Activated CD8-positive, alpha-beta T cell treated with anti-CD3 and anti-CD28 coated beads, Interleukin-2, amount 10 ng/mL, durations not matched to agents 7 days and 5 days (primary cell): ENCODE measurements at regions not wholly inside any gene's neighbourhood (a gene's known extent, or its start where the extent isn't known, plus 50 kb on each side); places are given as distances from the start of the nearest gene placed in this dataset.
A peak's percentile ranks its signal among the peaks of the same experiment; 100 is the strongest.
"Not testable (repeated sequence)": the region's sequence is repeated elsewhere in the genome, so short reads cannot be mapped to it uniquely, and the experiment has no call there.

Experiments used
- ATAC-seq: fragments of 150-1000 bp; cut with Tn5 transposase; one replicate; pipeline ENCODE4 v1.10.0; 2021; ENCODE audit warnings: moderate library complexity
- CTCF ChIA-PET: fragments of 350-600 bp; sonication (Branson Sonifier 250); formaldehyde crosslinking; loops from one replicate; lab custom pipeline; 2021; ENCODE audit warnings: antibody characterized with exemption; lab: Charles Lee
- POLR2A ChIA-PET: fragments of 350-600 bp; sonication (Branson Sonifier 250); formaldehyde crosslinking; loops from one replicate; lab custom pipeline; 2021; ENCODE audit warnings: antibody characterized with exemption; lab: Charles Lee
- DNase-seq: peaks from one replicate; pipeline ENCODE4 v3.0.0-alpha.2; 2020
- H3K27ac Mint-ChIP-seq: one replicate; pipeline ENCODE4 v1.8.0; 2021; ENCODE audit warnings: mild to moderate bottlenecking, mixed read lengths
- H3K27me3 Mint-ChIP-seq: one replicate; pipeline ENCODE4 v1.8.0; 2021; ENCODE audit warnings: low read depth, mixed read lengths
- H3K36me3 Mint-ChIP-seq: one replicate; pipeline ENCODE4 v1.8.0; 2021; ENCODE audit warnings: low read depth, mixed read lengths
- H3K4me1 Mint-ChIP-seq: one replicate; pipeline ENCODE4 v1.8.0; 2021; ENCODE audit warnings: low read depth, mixed read lengths
- H3K4me3 Mint-ChIP-seq: one replicate; pipeline ENCODE4 v1.8.0; 2021; ENCODE audit warnings: mild to moderate bottlenecking, mixed read lengths
- H3K9me3 Mint-ChIP-seq: one replicate; pipeline ENCODE4 v1.8.0; 2022; ENCODE audit warnings: mixed read lengths; ENCODE audit not compliant: insufficient read depth

- CTCF ChIA-PET: no interaction called here
- ATAC-seq (no peak), DNase-seq (no peak)
- H3K9me3 Mint-ChIP-seq: peaks cover 4% of the 10 kb centered on the region
- no peaks in the 10 kb centered on the region for H3K4me1 Mint-ChIP-seq
- no peak overlapping the region for H3K27ac Mint-ChIP-seq
- H3K4me3 Mint-ChIP-seq: no peak overlapping the region
- H3K27me3 Mint-ChIP-seq: no peaks in the 10 kb centered on the region
- H3K36me3 Mint-ChIP-seq: no peaks in the 10 kb centered on the region
- POLR2A ChIA-PET: no interaction called here
Observed at GRCh38 chr1:119254067-119254720, 113.7 kb upstream of the WARS2 start.

- H3K9me3 Mint-ChIP-seq, H3K4me3 Mint-ChIP-seq, H3K36me3 Mint-ChIP-seq, ATAC-seq, CTCF ChIA-PET, H3K4me1 Mint-ChIP-seq, DNase-seq, POLR2A ChIA-PET, H3K27me3 Mint-ChIP-seq, H3K27ac Mint-ChIP-seq: not testable (repeated sequence)
Observed at GRCh38 chr1:119256089-119256488, 112.5 kb upstream of the HAO2 start.

DNA sequence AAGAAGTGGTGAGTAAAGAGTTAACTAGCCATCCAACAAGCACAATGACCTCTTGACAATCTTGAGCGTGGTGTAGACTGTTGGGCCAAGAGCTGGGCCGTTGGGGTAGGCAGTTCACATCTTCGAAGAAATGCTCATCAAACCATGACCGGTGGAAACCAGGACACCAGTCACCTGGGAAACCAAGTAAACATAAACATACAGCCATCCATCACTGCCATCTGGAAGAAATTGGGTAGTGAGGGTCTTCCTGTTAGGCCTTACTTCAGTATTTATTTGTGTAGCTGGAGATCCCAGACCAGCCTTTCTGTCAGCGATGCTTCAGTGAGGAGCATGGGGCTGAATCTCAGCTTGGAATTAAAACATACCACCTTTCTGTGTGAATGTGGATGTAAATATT, 108.1 kb upstream of the HAO2 start:
- ChIA-PET CTCF (interaction anchor here (1.9 kb wide), 1 partner anchor 14 kb away, joined by 6 read pairs; no protein-coding TSS in a partner anchor), POLR2A (no interaction called here)
- Mint-ChIP-seq H3K4me3 (no peak overlapping the region), H3K27ac (no peak overlapping the region), H3K9me3 (peaks cover 4% of the 10 kb centered on the region), H3K27me3 (peaks cover 2% of the 10 kb centered on the region), H3K36me3 (no peaks in the 10 kb centered on the region), H3K4me1 (no peaks in the 10 kb centered on the region)
- DNase-seq (no peak), ATAC-seq (no peak)

GRCh38 chr1:119266386-119266785, 102.2 kb upstream of the HAO2 start:
- Mint-ChIP-seq H3K4me3 (no peak overlapping the region), H3K4me1 (no peaks in the 10 kb centered on the region), H3K9me3 (no peaks in the 10 kb centered on the region), H3K27me3 (peaks cover 12% of the 10 kb centered on the region), H3K36me3 (no peaks in the 10 kb centered on the region), H3K27ac (no peak overlapping the region)
- POLR2A ChIA-PET: no interaction called here
- no peak for DNase-seq
- CTCF ChIA-PET: interaction anchor here (1.3 kb wide), 1 partner anchor 8 kb away, joined by 6 read pairs; no protein-coding TSS in a partner anchor
- no peak for ATAC-seq

DNA sequence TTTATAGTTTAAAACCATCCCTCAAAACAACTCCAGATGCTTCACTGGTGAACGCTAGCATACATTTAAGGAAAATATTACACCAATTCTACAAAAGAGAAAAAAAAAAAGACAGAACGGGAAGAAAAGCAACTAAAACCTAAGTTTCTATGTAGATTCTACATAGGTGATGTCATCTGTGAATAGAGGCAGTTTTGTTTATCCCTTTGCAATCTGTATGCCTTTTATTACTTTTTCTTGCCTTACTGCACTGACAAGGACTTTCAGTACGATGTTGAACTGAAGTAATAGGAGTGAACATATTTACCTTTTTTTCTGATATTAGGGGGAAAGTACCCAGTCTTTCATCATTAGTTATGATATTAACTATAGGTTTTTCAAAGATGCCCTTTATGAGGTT, 101.7 kb upstream of the HAO2 start:
- DNase-seq: no peak
- Mint-ChIP-seq H3K36me3 (no peaks in the 10 kb centered on the region), H3K4me1 (no peaks in the 10 kb centered on the region), H3K9me3 (no peaks in the 10 kb centered on the region), H3K27me3 (peaks cover 12% of the 10 kb centered on the region), H3K27ac (no peak overlapping the region), H3K4me3 (no peak overlapping the region)
- no peak for ATAC-seq
- ChIA-PET POLR2A (no interaction called here), CTCF (interaction anchor here (1.3 kb wide), 1 partner anchor 8 kb away, joined by 6 read pairs; no protein-coding TSS in a partner anchor)

- H3K27ac Mint-ChIP-seq, H3K9me3 Mint-ChIP-seq, ATAC-seq, CTCF ChIA-PET, POLR2A ChIA-PET, H3K36me3 Mint-ChIP-seq, H3K4me3 Mint-ChIP-seq, H3K27me3 Mint-ChIP-seq, H3K4me1 Mint-ChIP-seq, DNase-seq: not testable (repeated sequence)
Observed at GRCh38 chr1:119267288-119267687, 101.3 kb upstream of the HAO2 start.

GRCh38 chr1:119268879-119269278, 99.7 kb upstream of the HAO2 start:
- POLR2A ChIA-PET: no interaction called here
- Mint-ChIP-seq H3K4me1 (no peaks in the 10 kb centered on the region), H3K27ac (no peak overlapping the region), H3K4me3 (no peak overlapping the region), H3K36me3 (no peaks in the 10 kb centered on the region), H3K27me3 (peaks cover 18% of the 10 kb centered on the region), H3K9me3 (no peaks in the 10 kb centered on the region)
- ATAC-seq (no peak), DNase-seq (no peak)
- CTCF ChIA-PET: no interaction called here

- H3K4me3 Mint-ChIP-seq: no peak overlapping the region
- peaks cover 18% of the 10 kb centered on the region for H3K27me3 Mint-ChIP-seq
- CTCF ChIA-PET: interaction anchor here (0.7 to 3.3 kb wide), 28 partner anchors 9 to 400 kb away, joined by 3 to 18 read pairs (median 6); partner anchors contain the start of gene WARS2
- no peaks in the 10 kb centered on the region for H3K36me3 Mint-ChIP-seq
- DNase-seq: peak; percentile 65
- H3K9me3 Mint-ChIP-seq: no peaks in the 10 kb centered on the region
- POLR2A ChIA-PET: no interaction called here
- H3K4me1 Mint-ChIP-seq: no peaks in the 10 kb centered on the region
- no peak overlapping the region for H3K27ac Mint-ChIP-seq
- peak; percentile 60 for ATAC-seq
Observed at GRCh38 chr1:119275145-119276134, 93.1 kb upstream of the HAO2 start.

GRCh38 chr1:119276558-119276957, 92.0 kb upstream of the HAO2 start:
- Mint-ChIP-seq H3K4me3 (no peak overlapping the region), H3K9me3 (no peaks in the 10 kb centered on the region), H3K36me3 (no peaks in the 10 kb centered on the region), H3K4me1 (no peaks in the 10 kb centered on the region), H3K27me3 (peaks cover 18% of the 10 kb centered on the region), H3K27ac (no peak overlapping the region)
- no peak for DNase-seq
- ChIA-PET POLR2A (no interaction called here), CTCF (interaction anchor here (0.7 to 3.3 kb wide), 10 partner anchors 11 to 142 kb away, joined by 3 to 18 read pairs (median 4); no protein-coding TSS in a partner anchor)
- ATAC-seq: no peak

DNA sequence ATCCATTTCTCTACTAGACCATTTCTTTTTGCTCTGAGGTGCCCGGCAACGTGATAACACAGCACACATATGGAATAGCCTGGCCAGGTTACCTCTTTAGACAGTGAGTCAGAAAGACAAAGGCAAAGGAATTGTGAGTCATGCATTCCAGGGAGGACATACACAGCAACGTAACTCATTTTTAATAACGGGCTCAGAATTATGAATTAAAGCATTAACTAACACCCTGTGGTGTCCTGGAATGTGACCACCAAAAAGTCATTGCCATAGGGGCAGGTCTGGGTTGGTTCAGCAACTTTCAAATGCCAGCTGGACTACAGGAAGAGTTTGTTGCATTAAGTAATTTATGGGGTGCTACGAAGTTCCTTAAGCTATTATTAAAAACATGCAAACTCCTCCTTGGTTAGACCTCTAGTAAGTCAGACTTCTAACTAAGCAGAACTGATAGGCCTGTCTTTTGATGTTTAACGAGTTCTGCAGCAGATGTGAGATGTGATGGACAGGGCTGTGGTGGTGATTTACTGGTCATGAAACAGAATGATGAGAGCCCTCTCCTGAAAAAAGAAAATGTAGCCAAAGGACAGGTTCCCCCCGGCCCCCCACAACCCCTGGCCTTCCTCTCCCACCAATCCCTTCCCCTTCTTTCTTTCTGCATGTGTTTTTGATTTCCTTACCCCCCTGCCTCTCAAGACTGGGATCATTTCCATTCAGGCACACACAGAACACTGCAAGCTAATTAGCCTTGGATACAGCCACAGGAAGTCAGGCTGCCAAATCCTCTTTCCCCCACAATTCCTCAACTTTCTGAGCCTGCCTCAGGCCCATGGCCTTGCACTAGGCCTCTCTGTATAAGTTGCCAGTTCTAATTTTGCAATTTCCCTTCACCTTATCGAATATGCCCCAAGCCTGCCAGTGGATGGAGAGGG, 88.9 kb upstream of the HAO2 start:
- ATAC-seq: no peak
- no peak overlapping the region for H3K27ac Mint-ChIP-seq
- peaks cover 13% of the 10 kb centered on the region for H3K27me3 Mint-ChIP-seq

GRCh38 chr1:119285482-119285881, 83.1 kb upstream of the HAO2 start:
- POLR2A ChIA-PET: no interaction called here
- Mint-ChIP-seq H3K4me3 (no peak overlapping the region), H3K4me1 (no peaks in the 10 kb centered on the region), H3K27me3 (peaks cover 28% of the 10 kb centered on the region), H3K36me3 (no peaks in the 10 kb centered on the region), H3K27ac (no peak overlapping the region), H3K9me3 (no peaks in the 10 kb centered on the region)
- ATAC-seq: no peak
- CTCF ChIA-PET: interaction anchor here (4.2 kb wide), 1 partner anchor 10 kb away, joined by 18 read pairs; no protein-coding TSS in a partner anchor
- DNase-seq: no peak

More for the DNA sequence above, 88.9 kb upstream of the HAO2 start:
- DNase-seq: no peak
- Mint-ChIP-seq H3K36me3 (no peaks in the 10 kb centered on the region), H3K4me3 (no peak overlapping the region), H3K9me3 (no peaks in the 10 kb centered on the region), H3K4me1 (no peaks in the 10 kb centered on the region)
- ChIA-PET POLR2A (no interaction called here), CTCF (no interaction called here)
